GM23338 (cell line): ENCODE measurements at regions not wholly inside any gene's neighbourhood (a gene's known extent, or its start where the extent isn't known, plus 50 kb on each side); places are given as distances from the start of the nearest gene placed in this dataset.

Experiments used
- CREB1 ChIP-seq: fragments of 250-450 bp; sonication (Bioruptor Pico); IDR thresholded peaks from 2 replicates; pipeline ENCODE4 v1.5.0; 2020; ENCODE audit warnings: low read depth, mild to moderate bottlenecking, moderate library complexity
- CTCF ChIP-seq, 2 experiments: fragments of 200-600 bp in 1 of 2; sonication (generic) in 1 of 2; conservative IDR thresholded peaks; 2 replicates each; pipeline versions ENCODE4 v1.5.1 to v1.6.1; 2016 to 2017; ENCODE audit warnings: antibody characterized with exemption in 2 of 2, low read depth in 2 of 2, mild to moderate bottlenecking in 2 of 2, moderate library complexity in 1 of 2
- EZH2 ChIP-seq: fragments of 200-600 bp; sonication (generic); IDR thresholded peaks from one replicate; pipeline ENCODE4 v1.8.0; 2017; ENCODE audit warnings: antibody characterized with exemption, mild to moderate bottlenecking, low read depth; ENCODE audit not compliant: unreplicated experiment
- EZH2phosphoT487 ChIP-seq: fragments of 200-600 bp; sonication (generic); IDR thresholded peaks from one replicate; pipeline ENCODE4 v1.8.1; 2018; ENCODE audit warnings: antibody characterized with exemption; ENCODE audit not compliant: unreplicated experiment
- JUNB ChIP-seq: IDR thresholded peaks from one replicate; pipeline ENCODE4 v1.6.1; 2016; ENCODE audit warnings: antibody characterized with exemption; ENCODE audit not compliant: unreplicated experiment
- POLR2AphosphoS5 ChIP-seq: IDR thresholded peaks from 2 replicates; pipeline ENCODE4 v1.6.1; 2016; ENCODE audit warnings: antibody characterized with exemption, low read depth
- STAT1 ChIP-seq: IDR thresholded peaks from one replicate; pipeline ENCODE4 v1.6.1; 2016; ENCODE audit warnings: antibody characterized with exemption; ENCODE audit not compliant: unreplicated experiment
- TF ChIP-seq, protein P1 (sequence below): IDR thresholded peaks from one replicate; pipeline ENCODE4 v1.6.1; 2018; ENCODE audit warnings: antibody characterized with exemption; ENCODE audit not compliant: unreplicated experiment
- TF ChIP-seq, protein P2 (sequence below): IDR thresholded peaks from 2 replicates; pipeline ENCODE4 v1.6.1; 2016; ENCODE audit warnings: antibody characterized with exemption

- TF ChIP-seq CTCF (conservative IDR thresholded peaks at IDR 0.05; ENCODE audit: low read depth in 2 of 2) (no peak), EZH2 (no peak), POLR2AphosphoS5 (no peak), EZH2phosphoT487 (no peak), STAT1 (no peak), JUNB (no peak), CREB1 (CRISPR knock-in tag) (no peak)
- TF ChIP-seq, protein P1, sequence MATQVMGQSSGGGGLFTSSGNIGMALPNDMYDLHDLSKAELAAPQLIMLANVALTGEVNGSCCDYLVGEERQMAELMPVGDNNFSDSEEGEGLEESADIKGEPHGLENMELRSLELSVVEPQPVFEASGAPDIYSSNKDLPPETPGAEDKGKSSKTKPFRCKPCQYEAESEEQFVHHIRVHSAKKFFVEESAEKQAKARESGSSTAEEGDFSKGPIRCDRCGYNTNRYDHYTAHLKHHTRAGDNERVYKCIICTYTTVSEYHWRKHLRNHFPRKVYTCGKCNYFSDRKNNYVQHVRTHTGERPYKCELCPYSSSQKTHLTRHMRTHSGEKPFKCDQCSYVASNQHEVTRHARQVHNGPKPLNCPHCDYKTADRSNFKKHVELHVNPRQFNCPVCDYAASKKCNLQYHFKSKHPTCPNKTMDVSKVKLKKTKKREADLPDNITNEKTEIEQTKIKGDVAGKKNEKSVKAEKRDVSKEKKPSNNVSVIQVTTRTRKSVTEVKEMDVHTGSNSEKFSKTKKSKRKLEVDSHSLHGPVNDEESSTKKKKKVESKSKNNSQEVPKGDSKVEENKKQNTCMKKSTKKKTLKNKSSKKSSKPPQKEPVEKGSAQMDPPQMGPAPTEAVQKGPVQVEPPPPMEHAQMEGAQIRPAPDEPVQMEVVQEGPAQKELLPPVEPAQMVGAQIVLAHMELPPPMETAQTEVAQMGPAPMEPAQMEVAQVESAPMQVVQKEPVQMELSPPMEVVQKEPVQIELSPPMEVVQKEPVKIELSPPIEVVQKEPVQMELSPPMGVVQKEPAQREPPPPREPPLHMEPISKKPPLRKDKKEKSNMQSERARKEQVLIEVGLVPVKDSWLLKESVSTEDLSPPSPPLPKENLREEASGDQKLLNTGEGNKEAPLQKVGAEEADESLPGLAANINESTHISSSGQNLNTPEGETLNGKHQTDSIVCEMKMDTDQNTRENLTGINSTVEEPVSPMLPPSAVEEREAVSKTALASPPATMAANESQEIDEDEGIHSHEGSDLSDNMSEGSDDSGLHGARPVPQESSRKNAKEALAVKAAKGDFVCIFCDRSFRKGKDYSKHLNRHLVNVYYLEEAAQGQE: no peak
- TF ChIP-seq, protein P2, sequence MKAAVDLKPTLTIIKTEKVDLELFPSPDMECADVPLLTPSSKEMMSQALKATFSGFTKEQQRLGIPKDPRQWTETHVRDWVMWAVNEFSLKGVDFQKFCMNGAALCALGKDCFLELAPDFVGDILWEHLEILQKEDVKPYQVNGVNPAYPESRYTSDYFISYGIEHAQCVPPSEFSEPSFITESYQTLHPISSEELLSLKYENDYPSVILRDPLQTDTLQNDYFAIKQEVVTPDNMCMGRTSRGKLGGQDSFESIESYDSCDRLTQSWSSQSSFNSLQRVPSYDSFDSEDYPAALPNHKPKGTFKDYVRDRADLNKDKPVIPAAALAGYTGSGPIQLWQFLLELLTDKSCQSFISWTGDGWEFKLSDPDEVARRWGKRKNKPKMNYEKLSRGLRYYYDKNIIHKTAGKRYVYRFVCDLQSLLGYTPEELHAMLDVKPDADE: no peak
Observed at GRCh38 chr22:27064386-27064785, 407.0 kb downstream of the MIAT start.
